Erythroblast (primary cell): ENCODE measurements at regions not wholly inside any gene's neighbourhood (a gene's known extent, or its start where the extent isn't known, plus 50 kb on each side); places are given as distances from the start of the nearest gene placed in this dataset.

Experiments used
- GATA1 ChIP-seq: IDR thresholded peaks from 2 replicates; pipeline ENCODE4 v1.6.1; 2011; ENCODE audit warnings: low read depth, mild to moderate bottlenecking, control low read depth, low read length, moderate library complexity
- POLR2A ChIP-seq: IDR thresholded peaks from 2 replicates; pipeline ENCODE4 v1.6.1; 2011; ENCODE audit warnings: mild to moderate bottlenecking, low read length

- TF ChIP-seq POLR2A (no peak), GATA1 (no peak)
These were observed 107.5 kb downstream of the MSTN start for GRCh38 chr2:189954989-189955388.
